Endothelial cell of umbilical vein (primary cell): ENCODE measurements at regions not wholly inside any gene's neighbourhood (a gene's known extent, or its start where the extent isn't known, plus 50 kb on each side); places are given as distances from the start of the nearest gene placed in this dataset.

ENCODE experiments used
- BruUV-seq: library from RNA; stranded (reverse); fragments of 400-500 nt; replicated peaks from 2 replicates; lab custom pipeline; 2021; lab: Mats Ljungman, UMichigan
- CTCF ChIA-PET: fragments of 300-600, 350-600 bp; sonication (Branson Sonifier 250); formaldehyde crosslinking; loops from one replicate; lab custom pipeline; 2021; ENCODE audit warnings: antibody characterized with exemption, inconsistent platforms; lab: Charles Lee
- POLR2A ChIA-PET: fragments of 300-600, 350-600 bp; sonication (Branson Sonifier 250); formaldehyde crosslinking; loops from one replicate; lab custom pipeline; 2021; ENCODE audit warnings: antibody characterized with exemption, inconsistent platforms; lab: Charles Lee
- DNase-seq: peaks from one replicate; pipeline ENCODE4 v3.0.0-alpha.2; 2011; ENCODE audit warnings: low read depth, low spot score
- FAIRE-seq: peaks from 2 replicates; lab custom pipeline; 2011; peaks lifted over from hg19 to GRCh38; lab: Jason Lieb, UNC
- H2AFZ ChIP-seq: 2 replicates; pipeline ENCODE4 v1.6.0; 2012; ENCODE audit warnings: low read depth, low read length, control low read depth, inconsistent platforms
- H3K27ac ChIP-seq: 2 replicates; pipeline ENCODE4 v1.5.1; 2011; ENCODE audit warnings: low read depth, mild to moderate bottlenecking, control low read depth, low read length, moderate library complexity; ENCODE audit not compliant: insufficient read depth
- H3K27me3 ChIP-seq, 2 experiments: 2 replicates each; pipeline versions ENCODE4 v1.6.0 to v1.6.1; 2011; ENCODE audit warnings: low read length in 2 of 2, mixed read lengths in 1 of 2; ENCODE audit not compliant: control insufficient read depth in 2 of 2, insufficient read depth in 2 of 2
- H3K36me3 ChIP-seq, 2 experiments: 2 replicates in 1 of 2; 3 replicates in 1 of 2; pipeline ENCODE4 v1.5.1; 2011; ENCODE audit warnings: low read length in 2 of 2, mild to moderate bottlenecking in 1 of 2, moderate library complexity in 1 of 2; ENCODE audit not compliant: control insufficient read depth in 2 of 2, insufficient read depth in 2 of 2; ENCODE audit errors: extremely low read depth in 1 of 2
- H3K4me1 ChIP-seq: 3 replicates; pipeline ENCODE4 v1.5.1; 2011; ENCODE audit warnings: mild to moderate bottlenecking, low read length; ENCODE audit not compliant: control insufficient read depth, insufficient read depth; ENCODE audit errors: extremely low read depth
- H3K4me2 ChIP-seq: 2 replicates; pipeline ENCODE4 v1.6.1; 2011; ENCODE audit warnings: low read length, control low read depth, mixed read lengths; ENCODE audit not compliant: insufficient read depth
- H3K4me3 ChIP-seq, 3 experiments: fragments of 200-600 bp in 1 of 3; sonication (generic), shearing (Covaris generic) in 1 of 3; replicated peaks in 1 of 3; 2 replicates each; pipeline ENCODE4 v1.5.1; 2011 to 2016; ENCODE audit warnings: control low read depth in 3 of 3, low read length in 3 of 3, mild to moderate bottlenecking in 2 of 3, inconsistent platforms in 1 of 3, low read depth in 1 of 3, moderate library complexity in 1 of 3; ENCODE audit not compliant: insufficient read depth in 1 of 3
- H3K79me2 ChIP-seq: 2 replicates; pipeline ENCODE4 v1.6.0; 2012; ENCODE audit warnings: low read length, inconsistent platforms; ENCODE audit not compliant: control insufficient read depth, insufficient read depth
- H3K9ac ChIP-seq: replicated peaks from 2 replicates; pipeline ENCODE3; 2011; ENCODE audit warnings: low read length, control low read depth; ENCODE audit not compliant: insufficient read depth; ENCODE audit errors: extremely low read depth
- H3K9me1 ChIP-seq: replicated peaks from 3 replicates; pipeline ENCODE4 v1.6.0; 2011; ENCODE audit warnings: mild to moderate bottlenecking, low read length; ENCODE audit not compliant: control insufficient read depth, insufficient read depth; ENCODE audit errors: extremely low read depth
- H3K9me3 ChIP-seq: replicated peaks from 2 replicates; pipeline ENCODE4 v1.5.1; 2012; ENCODE audit warnings: low read length, inconsistent platforms; ENCODE audit not compliant: control insufficient read depth, insufficient read depth
- H4K20me1 ChIP-seq: replicated peaks from 2 replicates; pipeline ENCODE3; 2011; ENCODE audit warnings: mild to moderate bottlenecking, low read length; ENCODE audit not compliant: control insufficient read depth, insufficient read depth; ENCODE audit errors: extremely low read depth
- GATA2 ChIP-seq: IDR thresholded peaks from 2 replicates; pipeline ENCODE4 v1.7.0; 2011; ENCODE audit warnings: low read depth, mild to moderate bottlenecking, moderate library complexity, mixed read lengths, low read length; ENCODE audit not compliant: insufficient read length, insufficient read depth
- JUN ChIP-seq: IDR thresholded peaks from 2 replicates; pipeline ENCODE4 v1.6.1; 2011; ENCODE audit warnings: borderline replicate concordance, low read depth; ENCODE audit not compliant: insufficient read length, insufficient read depth
- MAX ChIP-seq: IDR thresholded peaks from 2 replicates; pipeline ENCODE4 v1.6.1; 2011; ENCODE audit not compliant: insufficient read depth, insufficient read length
- MYC ChIP-seq: IDR thresholded peaks from one replicate; pipeline ENCODE4 v1.6.1; 2011; ENCODE audit warnings: mild to moderate bottlenecking, low read depth, low read length
- POLR2A ChIP-seq: IDR thresholded peaks from 2 replicates; pipeline ENCODE4 v1.6.1; 2012; ENCODE audit warnings: low read depth, mild to moderate bottlenecking, control low read depth, low read length
- POLR2AphosphoS5 ChIP-seq: IDR thresholded peaks from 2 replicates; pipeline ENCODE4 v1.6.1; 2012; ENCODE audit warnings: low read depth, mild to moderate bottlenecking, control low read depth, low read length, moderate library complexity; ENCODE audit not compliant: insufficient read depth
- dilution Hi-C: fragments of 300-500 bp; cut with MboI; formaldehyde crosslinking; loops from one replicate; pipeline ENCODE4 v1.15.0; 2019; ENCODE audit warnings: low sequenced_read_pairs; ENCODE audit not compliant: extremely low pct_ligation_motif_present
- intact Hi-C: fragments of 100-400 bp; cut with micrococcal nuclease; formaldehyde crosslinking; loops from one replicate; pipeline ENCODE4 v1.10.0; 2022
- TF ChIP-seq, protein P1 (sequence below), 2 donors: IDR thresholded peaks; 1 replicate in 1 of 2; 2 replicates in 1 of 2; pipeline ENCODE4 v1.5.1; 2011; ENCODE audit warnings: low read length in 2 of 2, mild to moderate bottlenecking in 2 of 2, moderate library complexity in 2 of 2, control low read depth in 1 of 2, inconsistent platforms in 1 of 2, low read depth in 1 of 2; ENCODE audit not compliant: insufficient read depth in 1 of 2; ENCODE audit errors: extremely low read depth in 1 of 2

- H2AFZ ChIP-seq, result no peak overlapping the region
- no peaks in the 10 kb centered on the region for H3K9me1 ChIP-seq
- H3K27me3 ChIP-seq, result no peaks in the 10 kb centered on the region
- no peak overlapping the region for H3K9ac ChIP-seq
- no peaks in the 10 kb centered on the region for H3K79me2 ChIP-seq
- CTCF ChIA-PET, result no interaction called here
- POLR2A ChIA-PET, result no interaction called here
- no peak overlapping the region for H3K4me3 ChIP-seq
- intact Hi-C loops (no loop called here), dilution Hi-C loops (no loop called here)
- no peaks in the 10 kb centered on the region for H3K9me3 ChIP-seq
- peaks cover 3% of the 10 kb centered on the region for H4K20me1 ChIP-seq
- no TSS peak for BruUV-seq
- TF ChIP-seq, protein P1, sequence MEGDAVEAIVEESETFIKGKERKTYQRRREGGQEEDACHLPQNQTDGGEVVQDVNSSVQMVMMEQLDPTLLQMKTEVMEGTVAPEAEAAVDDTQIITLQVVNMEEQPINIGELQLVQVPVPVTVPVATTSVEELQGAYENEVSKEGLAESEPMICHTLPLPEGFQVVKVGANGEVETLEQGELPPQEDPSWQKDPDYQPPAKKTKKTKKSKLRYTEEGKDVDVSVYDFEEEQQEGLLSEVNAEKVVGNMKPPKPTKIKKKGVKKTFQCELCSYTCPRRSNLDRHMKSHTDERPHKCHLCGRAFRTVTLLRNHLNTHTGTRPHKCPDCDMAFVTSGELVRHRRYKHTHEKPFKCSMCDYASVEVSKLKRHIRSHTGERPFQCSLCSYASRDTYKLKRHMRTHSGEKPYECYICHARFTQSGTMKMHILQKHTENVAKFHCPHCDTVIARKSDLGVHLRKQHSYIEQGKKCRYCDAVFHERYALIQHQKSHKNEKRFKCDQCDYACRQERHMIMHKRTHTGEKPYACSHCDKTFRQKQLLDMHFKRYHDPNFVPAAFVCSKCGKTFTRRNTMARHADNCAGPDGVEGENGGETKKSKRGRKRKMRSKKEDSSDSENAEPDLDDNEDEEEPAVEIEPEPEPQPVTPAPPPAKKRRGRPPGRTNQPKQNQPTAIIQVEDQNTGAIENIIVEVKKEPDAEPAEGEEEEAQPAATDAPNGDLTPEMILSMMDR (IDR thresholded peaks at IDR 0.05; ENCODE audit: extremely low read depth in 1 of 2, insufficient read depth in 1 of 2, low read depth in 1 of 2, low read length in 2 of 2), result no peak
- TF ChIP-seq GATA2, result no peak
- TF ChIP-seq MAX, result no peak
- TF ChIP-seq MYC, result no peak
- no peak for TF ChIP-seq POLR2AphosphoS5
- H3K4me2 ChIP-seq, result no peak overlapping the region
- FAIRE-seq, result no peak
- H3K27ac ChIP-seq, result no peak overlapping the region
- no peaks in the 10 kb centered on the region for H3K36me3 ChIP-seq
- no peaks in the 10 kb centered on the region for H3K4me1 ChIP-seq
- DNase-seq, result no peak
These were observed 770.7 kb upstream of the CXADR start for GRCh38 chr21:16742131-16742641.

DNA sequence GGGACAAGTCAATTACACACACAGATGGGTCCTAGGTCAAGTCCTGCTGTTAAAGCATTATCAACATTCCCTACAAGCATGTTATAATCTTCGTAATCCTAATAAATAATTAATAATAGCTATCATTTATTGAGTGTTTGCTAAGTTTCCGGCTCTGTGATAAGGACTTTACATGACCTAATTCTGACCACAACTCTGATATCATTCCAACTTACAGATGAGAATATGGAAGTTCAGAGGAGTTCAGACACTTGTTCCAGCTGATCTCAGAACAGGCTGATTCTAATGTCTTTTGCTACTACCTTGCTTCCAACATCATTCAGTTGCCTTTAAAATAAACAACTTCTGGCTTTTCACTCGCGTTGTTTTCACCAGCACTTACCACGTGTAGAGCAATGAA lies 770.1 kb upstream of the CXADR start:
- dilution Hi-C loops (no loop called here), intact Hi-C loops (no loop called here)
- TF ChIP-seq GATA2 (no peak), POLR2AphosphoS5 (no peak), MYC (no peak), POLR2A (no peak), JUN (no peak)
- H3K4me3 ChIP-seq, result no peak overlapping the region
- H3K36me3 ChIP-seq, result no peaks in the 10 kb centered on the region
- no peaks in the 10 kb centered on the region for H3K27me3 ChIP-seq
- DNase-seq (no peak), FAIRE-seq (no peak)
- no peaks in the 10 kb centered on the region for H3K79me2 ChIP-seq
- no peak overlapping the region for H3K9ac ChIP-seq
- H3K4me2 ChIP-seq, result no peak overlapping the region
- ChIA-PET POLR2A (no interaction called here), CTCF (no interaction called here)
- H3K4me1 ChIP-seq, result no peaks in the 10 kb centered on the region
- no peaks in the 10 kb centered on the region for H3K9me1 ChIP-seq
- BruUV-seq, result no TSS peak
- H3K9me3 ChIP-seq, result no peaks in the 10 kb centered on the region
- no peak overlapping the region for H3K27ac ChIP-seq
- H2AFZ ChIP-seq, result no peak overlapping the region
- H4K20me1 ChIP-seq, result peaks cover 3% of the 10 kb centered on the region
